HG02981 (cell line): ENCODE measurements at regions not wholly inside any gene's neighbourhood (a gene's known extent, or its start where the extent isn't known, plus 50 kb on each side); places are given as distances from the start of the nearest gene placed in this dataset.
"Not testable (repeated sequence)": the region's sequence is repeated elsewhere in the genome, so short reads cannot be mapped to it uniquely, and the experiment has no call there.

Experiments used
- ATAC-seq: cut with Tn5 transposase; IDR thresholded peaks from one replicate; pipeline ENCODE4 v1.9.1; 2021; ENCODE audit warnings: mild to moderate bottlenecking, moderate library complexity; ENCODE audit not compliant: unreplicated experiment

DNA sequence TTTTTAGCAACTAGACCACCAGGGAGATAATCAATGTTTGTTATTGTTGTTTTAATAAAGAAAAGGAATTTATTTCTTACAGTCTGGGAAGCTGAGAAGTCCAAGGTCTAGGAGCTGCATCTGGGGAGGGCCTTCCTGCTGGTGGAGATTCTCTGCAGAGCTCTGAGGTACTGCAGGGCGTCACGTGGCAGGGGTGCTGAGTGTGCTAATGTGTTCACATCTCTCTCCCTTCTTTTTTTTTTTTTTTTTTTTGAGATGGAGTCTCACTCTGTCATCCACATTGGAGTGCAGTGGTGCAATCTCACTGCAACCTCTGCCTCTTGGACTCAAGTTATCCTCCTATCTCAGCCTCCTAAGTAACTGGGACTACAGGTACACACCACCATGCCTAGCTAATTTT is 150.9 kb upstream of the TRIM24 start:
- no peak for ATAC-seq

DNA sequence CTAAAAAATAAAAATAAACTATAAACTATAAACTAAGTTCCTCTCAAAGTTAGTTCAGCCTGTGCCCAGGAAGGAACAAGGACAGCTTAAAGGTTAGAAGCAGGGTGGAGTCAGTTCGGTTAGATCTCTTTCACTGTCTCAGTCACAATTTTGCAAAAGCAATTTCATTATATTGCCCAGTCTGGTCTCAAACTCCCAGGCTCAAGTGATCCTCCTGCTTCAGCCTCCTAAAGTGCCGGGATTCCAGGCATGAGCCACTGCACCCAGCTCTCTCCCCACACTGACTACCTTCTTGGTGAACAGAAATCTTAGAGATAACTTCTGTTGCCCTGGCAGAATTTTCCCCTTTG is 146.3 kb upstream of the TRIM24 start:
- no peak for ATAC-seq

DNA sequence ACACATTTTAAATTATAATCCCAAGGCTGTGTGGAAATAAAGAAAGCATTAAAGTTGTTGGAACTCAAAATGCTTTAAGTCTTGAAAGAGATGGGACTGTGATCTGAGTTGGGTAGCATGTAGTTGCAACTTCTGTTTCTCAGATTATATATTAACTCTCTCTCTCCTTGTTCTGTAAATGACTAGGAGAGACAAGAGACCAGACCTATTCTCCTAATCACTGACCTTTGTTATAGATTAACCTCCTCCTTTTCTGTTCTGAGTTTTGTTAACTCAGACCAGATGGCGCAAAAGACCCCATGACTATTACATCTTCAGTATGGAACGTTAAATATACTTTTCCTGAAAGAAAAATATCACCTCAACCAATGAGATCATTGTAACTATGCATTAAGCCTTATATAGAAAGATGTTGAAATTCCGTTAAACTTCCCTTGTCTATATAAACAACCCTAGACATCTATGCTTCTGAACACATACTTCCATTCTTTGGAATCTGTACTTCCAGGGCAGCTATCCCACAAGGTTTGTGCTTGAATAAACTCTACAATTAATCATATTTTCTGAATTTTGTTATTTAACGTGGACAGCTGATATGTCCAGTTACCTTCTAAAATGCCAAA is 143.5 kb upstream of the TRIM24 start:
- ATAC-seq, result peak; percentile 99

DNA sequence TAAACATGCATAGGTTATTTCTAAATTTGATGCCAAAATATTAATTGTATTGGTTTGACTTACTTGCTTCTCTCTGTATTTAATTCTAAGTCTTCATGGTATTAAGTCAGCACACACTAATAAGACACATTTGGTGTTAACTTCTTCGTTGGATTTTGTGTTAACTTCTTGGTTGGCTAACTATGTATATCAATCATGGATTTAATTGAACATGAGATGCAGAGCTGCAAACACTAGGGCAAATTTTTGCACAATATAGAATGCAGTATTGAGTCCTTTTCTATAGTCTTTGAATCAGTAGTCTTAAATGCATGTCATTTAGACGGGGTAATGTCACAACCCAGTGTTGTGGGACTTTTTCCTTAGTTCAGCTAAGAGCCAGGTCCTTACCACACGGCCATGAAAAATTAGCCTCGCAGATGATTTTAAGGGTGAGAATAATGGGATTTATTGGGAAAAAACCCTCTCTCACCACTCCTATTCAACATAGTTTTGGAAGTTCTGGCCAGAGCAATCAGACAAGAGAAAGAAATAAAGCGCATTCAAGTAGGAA is 142.9 kb upstream of the TRIM24 start:
- no peak for ATAC-seq

DNA sequence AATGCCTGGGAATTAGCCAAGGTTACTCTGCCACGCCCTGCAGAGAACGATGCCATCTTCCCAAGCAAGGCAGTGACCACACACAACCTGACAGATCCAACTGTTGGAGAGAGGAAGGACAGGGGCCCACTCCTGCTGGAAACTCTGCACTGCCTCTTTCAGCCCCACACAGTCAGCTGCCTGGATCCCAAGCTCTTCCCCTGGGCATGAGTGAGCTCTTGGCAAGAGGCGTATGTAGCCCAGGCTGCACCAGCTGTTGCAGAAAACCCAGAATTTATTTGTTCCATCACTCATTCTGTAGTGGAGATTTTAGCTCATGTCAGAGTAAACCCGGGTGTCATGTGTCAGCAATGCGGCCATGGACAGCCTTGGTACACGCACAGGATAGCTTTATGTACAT is 135.1 kb upstream of the TRIM24 start:
- ATAC-seq, result no peak

DNA sequence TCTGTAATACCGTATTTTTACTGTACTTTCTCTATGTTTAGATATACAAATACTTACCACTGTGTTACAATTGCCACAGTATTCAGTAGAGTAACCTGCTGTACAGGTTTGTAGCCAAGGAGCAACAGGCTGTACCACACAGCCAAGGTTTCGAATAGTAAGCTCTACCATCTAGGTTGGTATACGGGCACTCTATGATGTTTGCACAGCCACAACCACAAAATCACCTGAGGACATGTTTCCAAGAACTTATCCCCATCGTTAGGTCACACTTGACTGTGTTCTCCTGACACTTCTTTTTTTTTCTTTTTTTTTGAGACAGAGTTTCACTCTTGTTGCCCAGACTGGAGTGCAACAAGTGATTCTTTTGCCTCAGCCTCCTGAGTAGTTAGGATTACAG is 134.6 kb upstream of the TRIM24 start:
- ATAC-seq, result no peak

DNA sequence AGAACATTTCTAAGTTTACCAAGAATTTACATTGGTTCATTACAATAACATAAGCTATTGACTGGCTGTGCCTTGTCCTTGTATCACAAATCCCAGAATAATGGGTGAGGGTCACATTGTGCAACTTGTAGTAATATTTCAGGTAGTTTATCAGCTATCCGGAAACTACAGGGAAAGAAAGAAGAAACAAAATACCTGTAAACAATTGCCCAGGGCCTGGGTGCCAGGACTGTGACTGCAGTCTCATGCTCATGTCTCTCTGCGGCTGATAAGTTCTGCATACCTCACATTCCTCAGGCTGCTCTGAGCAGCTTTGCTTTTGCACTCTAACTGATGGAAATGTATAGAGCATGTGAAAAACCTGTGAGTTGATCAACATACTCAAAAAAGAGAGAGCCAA is 131.8 kb upstream of the TRIM24 start:
- ATAC-seq, result no peak

DNA sequence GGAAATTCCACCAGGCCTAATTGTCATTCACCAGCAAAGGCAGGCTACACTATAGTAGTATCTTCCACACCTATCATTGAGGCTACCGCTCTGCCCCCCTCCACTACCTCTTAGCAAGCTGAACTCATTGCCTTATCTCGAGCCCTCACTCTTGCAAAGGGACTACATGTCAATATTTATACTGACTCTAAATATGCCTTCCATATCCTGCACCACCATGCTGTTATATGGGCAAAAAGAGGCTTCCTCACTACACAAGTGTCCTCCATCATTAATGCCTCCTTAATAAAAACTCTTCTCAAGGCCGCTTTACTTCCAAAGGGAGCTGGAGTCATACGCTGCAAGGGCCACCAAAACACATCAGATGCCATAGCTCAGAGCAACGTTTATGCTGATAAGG is 127.2 kb upstream of the TRIM24 start:
- ATAC-seq, result not testable (repeated sequence)

DNA sequence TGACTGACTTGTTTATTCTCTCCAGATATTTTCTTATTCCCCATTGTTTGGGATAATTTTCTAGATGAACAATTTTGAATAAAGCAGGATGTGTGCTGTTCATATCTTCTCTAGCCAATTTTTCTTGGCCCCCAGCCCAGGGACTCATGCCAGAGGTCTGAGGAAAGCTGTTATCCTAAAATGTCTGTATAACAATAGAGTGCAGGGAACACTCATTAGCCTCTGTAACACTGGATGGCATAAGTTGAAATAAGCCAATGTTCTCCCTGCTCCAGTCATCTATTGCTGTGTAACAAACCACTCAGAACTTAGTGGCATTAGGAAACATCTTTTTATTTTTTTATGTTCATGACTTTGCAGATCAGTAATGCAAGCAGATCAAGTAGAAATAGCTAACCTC is 121.7 kb upstream of the TRIM24 start:
- no peak for ATAC-seq

DNA sequence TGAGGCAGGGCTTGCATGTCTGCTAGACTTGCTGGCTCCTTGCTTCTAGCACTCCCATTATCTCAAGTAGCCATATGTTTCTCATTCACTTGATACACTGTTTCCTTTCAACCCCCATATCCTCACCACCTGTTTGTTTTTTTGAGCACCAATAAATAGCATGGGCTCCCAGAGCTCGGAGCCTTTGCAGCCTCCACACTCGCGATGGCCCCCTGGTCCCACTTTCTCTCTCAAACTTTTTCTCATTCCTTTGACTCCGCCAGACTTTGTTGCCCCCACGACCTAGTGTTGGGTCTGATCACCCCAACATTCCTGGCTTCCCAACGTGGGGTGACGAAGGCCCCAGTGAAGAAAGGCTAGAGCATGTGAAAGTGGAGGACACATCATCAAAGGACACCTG is 120.8 kb upstream of the TRIM24 start:
- ATAC-seq, result not testable (repeated sequence)

DNA sequence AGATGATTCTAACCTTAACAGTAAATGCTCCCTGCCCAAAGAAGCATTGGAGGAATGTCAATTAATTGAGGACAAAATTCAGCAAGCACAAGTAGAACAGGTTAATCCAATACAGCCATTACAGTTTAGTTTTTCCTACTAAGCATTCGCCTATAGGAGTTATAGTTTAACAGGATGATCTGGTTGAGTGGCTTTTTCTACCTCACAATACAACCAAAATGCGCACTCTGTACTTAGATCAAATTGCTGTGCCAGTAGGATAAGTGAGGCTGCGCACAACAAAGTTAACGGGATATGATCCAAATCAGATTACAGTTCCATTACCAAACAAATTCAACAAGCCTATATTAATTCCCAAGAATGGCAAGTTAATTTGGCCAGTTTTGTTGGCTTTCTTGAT is 117.1 kb upstream of the TRIM24 start:
- no peak for ATAC-seq

DNA sequence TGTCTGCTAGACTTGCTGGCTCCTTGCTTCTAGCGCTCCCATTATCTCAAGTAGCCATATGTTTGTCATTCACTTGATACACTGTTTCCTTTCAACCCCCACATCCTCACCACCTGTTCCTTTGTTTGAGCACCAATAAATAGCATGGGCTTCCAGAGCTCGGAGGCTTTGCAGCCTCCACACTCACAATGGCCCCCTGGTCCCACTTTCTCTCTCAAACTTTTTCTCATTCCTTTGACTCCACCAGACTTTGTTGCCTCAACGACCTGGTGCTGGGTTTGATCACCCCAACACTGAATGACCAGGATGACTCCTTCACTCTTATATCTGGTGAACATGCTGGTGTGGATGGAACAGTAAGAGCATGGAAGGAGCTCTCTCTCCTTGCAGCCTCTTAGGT is 114.5 kb upstream of the TRIM24 start:
- no peak for ATAC-seq

DNA sequence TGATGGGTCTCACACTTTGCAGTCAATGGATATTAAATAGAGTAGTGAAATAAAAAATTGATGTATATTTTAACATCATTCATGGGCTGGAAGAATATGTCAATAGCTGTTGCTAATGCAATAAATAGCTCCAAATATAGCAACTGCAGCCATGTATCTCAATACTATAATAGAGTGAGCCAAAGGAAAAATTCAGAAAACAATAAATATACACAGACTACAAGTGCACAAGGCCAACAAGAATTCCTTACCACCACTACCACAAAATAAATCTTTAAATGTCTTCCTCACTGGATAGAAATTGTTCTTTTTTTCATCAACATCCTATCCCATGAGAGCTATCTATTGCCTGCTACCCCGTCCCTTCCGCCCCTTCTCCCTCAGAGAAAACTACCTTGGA is 113.1 kb upstream of the TRIM24 start:
- ATAC-seq, result no peak

DNA sequence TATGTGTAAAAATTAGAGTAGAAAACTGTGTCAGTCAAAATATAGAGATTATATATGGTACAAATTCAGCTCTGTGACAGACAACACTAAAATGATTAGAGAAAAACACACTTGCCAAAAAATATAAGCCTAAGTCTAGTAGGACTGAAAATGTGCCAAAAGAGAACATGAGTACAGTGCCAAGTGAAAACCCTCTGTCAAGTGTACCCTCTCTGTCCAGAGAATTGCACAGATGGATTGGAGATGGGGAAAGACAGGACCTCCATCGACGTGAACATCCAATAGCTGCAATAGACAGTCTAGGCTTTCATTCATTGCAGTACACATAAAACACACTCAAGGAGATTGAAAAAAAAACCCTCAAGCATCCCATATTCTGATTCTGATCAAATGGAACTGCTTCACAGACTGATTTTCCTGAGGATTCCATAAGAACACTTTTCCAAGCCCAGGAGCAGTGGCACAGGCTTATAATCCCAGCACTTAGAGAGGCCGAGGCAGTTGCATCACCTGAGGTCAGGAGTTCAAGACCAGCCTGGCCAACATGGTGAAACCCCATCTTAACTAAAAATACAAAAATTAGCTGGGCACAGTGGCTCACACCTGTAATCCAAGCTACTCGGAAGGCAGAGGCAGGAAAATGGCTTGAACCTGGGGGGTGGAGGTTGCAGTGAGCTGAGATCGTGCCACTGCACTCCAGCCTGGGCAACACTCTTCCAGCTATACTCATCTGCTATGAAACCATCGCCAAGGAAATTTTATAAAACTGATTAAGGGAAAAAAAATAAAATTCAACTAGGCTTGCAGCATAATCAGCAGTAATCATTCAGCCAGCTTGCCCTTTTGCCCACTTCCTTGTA is 110.0 kb upstream of the TRIM24 start:
- no peak for ATAC-seq

DNA sequence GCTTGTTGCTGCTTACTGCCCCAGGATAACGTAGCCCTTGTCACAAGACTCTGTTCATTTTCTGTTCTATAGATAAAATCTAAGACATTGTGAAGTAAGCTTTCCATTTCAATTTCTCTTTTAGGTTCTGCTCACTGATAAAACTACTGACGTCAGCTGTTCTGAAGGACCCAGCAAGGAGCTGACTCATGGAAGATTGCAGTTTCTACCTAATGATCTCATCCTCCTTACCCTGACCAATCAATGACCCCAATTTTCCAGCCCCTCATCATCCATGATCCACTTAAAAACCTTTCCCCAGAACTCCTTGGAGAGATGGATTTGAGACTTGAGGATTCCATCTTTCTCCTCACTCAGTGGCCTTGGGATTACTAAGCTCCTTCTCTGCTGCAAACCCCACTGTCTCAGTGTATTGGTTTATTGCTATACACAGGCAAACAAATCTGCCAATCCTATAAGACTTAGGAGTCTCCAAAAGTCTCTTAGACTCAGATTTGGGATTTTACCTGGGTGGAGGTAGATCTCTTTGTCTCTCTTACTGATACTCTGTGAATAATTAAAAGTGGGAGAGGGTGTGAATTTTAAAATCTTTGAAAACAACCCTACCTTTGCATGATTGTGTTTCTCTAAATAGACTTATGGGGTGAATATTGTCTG is 109.2 kb upstream of the TRIM24 start:
- no peak for ATAC-seq

DNA sequence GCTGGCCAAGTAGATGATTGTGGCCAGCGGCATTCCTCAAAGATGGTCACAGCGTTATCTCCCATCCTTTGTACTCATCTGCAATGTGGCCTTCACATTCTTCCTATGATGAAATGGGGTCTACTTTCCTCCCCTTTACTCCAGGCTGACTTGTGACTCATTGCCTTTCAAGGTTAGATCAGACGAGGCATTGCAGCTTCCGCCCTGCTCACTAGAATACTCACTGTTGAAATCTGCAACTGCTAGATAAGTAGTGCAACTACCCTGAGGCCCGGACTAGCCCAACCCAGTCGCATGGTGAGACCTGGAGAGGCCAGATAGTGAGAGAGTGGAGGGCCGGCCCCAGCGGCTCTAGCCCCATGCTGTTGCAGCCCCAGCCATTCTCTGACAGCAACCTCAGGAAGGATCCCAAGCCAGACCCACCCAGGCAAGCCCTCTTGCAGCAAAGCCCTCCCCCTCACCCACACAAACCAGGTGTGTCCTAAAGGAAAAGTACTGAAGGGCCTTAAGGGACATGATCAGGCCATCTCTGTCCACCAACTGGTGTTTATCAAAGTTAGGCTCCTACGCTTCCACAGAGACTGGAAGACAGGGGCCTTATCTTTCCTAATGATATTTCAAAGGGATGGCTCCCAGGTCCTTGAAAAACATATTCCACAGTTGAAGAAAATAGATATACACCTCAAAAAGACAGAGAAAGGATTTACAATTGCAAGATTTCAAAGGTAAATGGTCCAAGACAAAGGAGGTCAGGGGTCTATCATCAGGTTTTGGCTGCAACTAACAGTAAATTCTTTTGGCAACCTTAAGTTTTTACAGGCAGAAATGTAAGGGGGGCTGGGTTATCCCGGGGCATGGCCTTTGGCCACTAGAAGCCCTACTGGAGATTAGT is 107.2 kb upstream of the TRIM24 start:
- ATAC-seq, result no peak

DNA sequence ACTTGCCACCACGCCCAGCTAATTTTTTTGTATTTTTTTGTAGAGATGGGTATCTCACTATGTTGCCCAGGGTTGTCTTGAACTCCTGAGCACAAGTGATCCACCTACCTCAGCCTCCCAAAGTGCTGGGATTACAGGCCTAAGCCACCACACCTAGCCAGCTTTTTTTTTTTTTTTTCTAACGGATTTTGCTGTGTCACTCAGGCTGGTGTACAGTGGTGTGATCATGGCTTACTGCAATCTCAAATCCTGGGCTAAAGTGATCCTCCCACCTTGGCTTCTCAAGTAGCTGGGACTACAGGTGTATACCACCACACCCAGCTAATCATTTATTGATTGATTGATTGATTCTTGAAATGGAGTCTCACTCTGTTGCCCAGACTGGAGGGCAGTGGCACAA is 106.0 kb upstream of the TRIM24 start:
- ATAC-seq, result no peak

DNA sequence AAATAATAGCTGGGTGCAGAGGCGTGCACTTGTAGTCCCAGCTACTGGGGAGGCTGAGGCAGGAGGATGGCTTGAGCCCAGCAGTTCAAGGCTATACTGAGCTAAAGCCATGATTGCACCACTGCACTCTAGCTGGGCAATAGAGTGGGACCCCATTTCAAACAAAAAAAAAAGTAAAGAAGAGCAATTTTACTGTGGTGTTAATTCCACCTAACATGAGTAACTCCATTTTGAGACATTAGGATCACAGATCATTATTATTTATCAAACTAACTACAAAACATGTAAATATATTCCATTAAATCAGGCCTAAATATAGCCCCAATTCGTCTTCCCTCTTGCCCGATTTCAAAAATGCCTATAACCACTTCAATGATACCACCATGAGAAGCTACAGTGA is 104.8 kb upstream of the TRIM24 start:
- no peak for ATAC-seq

DNA sequence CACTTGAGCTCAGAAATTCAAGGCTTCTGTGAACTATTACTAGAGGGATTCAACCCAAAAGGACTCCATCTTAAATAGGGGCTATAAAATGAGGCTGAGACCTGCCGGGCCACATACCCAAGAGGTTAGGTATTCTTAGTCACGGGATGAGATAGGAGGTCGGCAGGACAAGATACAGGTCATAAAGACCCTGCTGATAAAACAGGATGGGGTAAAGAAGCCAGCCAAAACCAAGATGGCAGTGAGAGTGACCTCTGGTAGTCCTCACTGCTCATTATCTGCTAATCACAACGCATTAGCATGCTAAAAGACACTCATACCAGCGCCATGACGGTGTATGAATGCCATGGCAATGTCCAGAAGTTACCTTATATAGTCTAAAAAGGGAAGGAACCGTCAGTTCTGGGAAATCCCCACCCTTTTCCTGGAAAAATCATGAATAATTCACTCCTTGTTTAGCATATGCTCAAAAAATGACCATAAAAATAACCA is 101.2 kb upstream of the TRIM24 start:
- ATAC-seq, result no peak

DNA sequence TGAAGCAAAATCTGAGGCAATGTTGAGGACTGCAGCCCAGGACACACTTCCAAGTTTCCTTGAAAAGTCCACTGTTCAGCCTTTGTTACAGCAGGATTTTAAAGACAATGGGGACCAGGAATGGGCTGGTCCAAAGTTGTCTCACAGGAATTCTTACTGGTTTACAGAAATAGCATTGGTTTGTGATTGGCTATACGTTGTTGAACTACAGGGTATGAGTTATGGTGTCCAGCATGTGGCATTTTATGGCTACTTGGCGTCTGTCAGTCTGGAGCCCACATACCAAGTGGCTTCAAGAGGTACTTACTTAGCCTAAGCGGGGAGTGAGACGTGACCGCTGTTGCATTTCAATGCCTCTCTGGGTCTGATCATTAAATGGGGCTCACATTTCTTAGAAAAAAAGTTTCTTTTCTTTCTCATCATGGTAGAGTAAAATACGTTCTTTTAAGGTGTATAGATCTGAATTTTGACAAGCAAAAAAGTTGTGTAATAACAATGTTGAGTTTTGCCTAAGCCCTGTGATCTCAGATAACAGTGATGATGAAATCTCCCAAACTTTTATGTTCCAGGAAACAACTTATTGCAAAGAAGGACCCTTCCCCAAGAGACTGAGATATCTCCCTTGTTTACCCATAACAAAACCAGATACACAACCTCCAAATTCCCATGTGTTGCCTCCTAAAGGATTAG is 100.0 kb upstream of the TRIM24 start:
- no peak for ATAC-seq
